Suprapubic skin (tissue), 4 donors: ENCODE measurements at regions not wholly inside any gene's neighbourhood (a gene's known extent, or its start where the extent isn't known, plus 50 kb on each side); places are given as distances from the start of the nearest gene placed in this dataset.
"Not testable (repeated sequence)": the region's sequence is repeated elsewhere in the genome, so short reads cannot be mapped to it uniquely, and the experiment has no call there.

Experiments used
- DNase-seq, 2 donors: peaks; one replicate each; pipeline ENCODE4 v3.0.0-alpha.2; 2019; ENCODE audit warnings: low spot score in 2 of 2
- H3K27ac ChIP-seq: fragments of 200-600 bp; sonication (generic); one replicate; pipeline ENCODE4 v1.5.1; 2019
- H3K27me3 ChIP-seq: fragments of 200-600 bp; sonication (generic); one replicate; pipeline ENCODE4 v1.5.1; 2019
- H3K36me3 ChIP-seq: fragments of 200-600 bp; sonication (generic); one replicate; pipeline ENCODE4 v1.5.1; 2019
- H3K4me1 ChIP-seq: fragments of 200-600 bp; sonication (generic); one replicate; pipeline ENCODE4 v1.5.1; 2019
- H3K4me3 ChIP-seq: fragments of 200-600 bp; sonication (generic); one replicate; pipeline ENCODE4 v1.5.1; 2019; ENCODE audit warnings: mild to moderate bottlenecking
- H3K9me3 ChIP-seq: fragments of 200-600 bp; sonication (generic); one replicate; pipeline ENCODE4 v1.5.1; 2019
- CTCF ChIP-seq, 2 donors: fragments of 200-600 bp in 1 of 2; fragments of 450-650 bp in 1 of 2; sonication (generic) in 1 of 2; IDR thresholded peaks; one replicate each; pipeline ENCODE4 v1.5.1; 2016 to 2019; ENCODE audit warnings: antibody characterized with exemption in 2 of 2, mild to moderate bottlenecking in 1 of 2, moderate library complexity in 1 of 2
- EP300 ChIP-seq: sonication (generic); formaldehyde crosslinking; IDR thresholded peaks from one replicate; pipeline ENCODE4 v1.6.1; 2017; ENCODE audit warnings: antibody characterized with exemption
- POLR2A ChIP-seq, 2 donors: fragments of 450-650 bp; IDR thresholded peaks; one replicate each; pipeline ENCODE4 v1.6.1; 2017; ENCODE audit warnings: antibody characterized with exemption in 2 of 2, mild to moderate bottlenecking in 2 of 2, moderate library complexity in 2 of 2
- POLR2AphosphoS5 ChIP-seq, 3 donors: sonication (generic); formaldehyde crosslinking; IDR thresholded peaks; one replicate each; pipeline ENCODE4 v1.6.1; 2017; ENCODE audit warnings: antibody characterized with exemption in 3 of 3
- WGBS: methylation state at CpG from one replicate; pipeline ENCODE4 v1.1.5; 2018; 5-methylcytosine and 5-hydroxymethylcytosine counted together

- Histone ChIP-seq H3K36me3 (no peaks in the 10 kb centered on the region), H3K27me3 (no peaks in the 10 kb centered on the region), H3K4me3 (no peak overlapping the region), H3K27ac (no peak overlapping the region), H3K9me3 (no peaks in the 10 kb centered on the region), H3K4me1 (peaks cover 3% of the 10 kb centered on the region)
- no peak for TF ChIP-seq POLR2AphosphoS5 (IDR thresholded peaks at IDR 0.05)
- no peak for TF ChIP-seq POLR2A (IDR thresholded peaks at IDR 0.05)
- no peak for TF ChIP-seq EP300
- no peak for TF ChIP-seq CTCF (IDR thresholded peaks at IDR 0.05)
- WGBS, result 75% methylated on average over 2 of the region's 2 CpGs
- no peak for DNase-seq
Observed at GRCh38 chr10:120793088-120793487, 58.1 kb upstream of the WDR11 start.

GRCh38 chr10:120794390-120794789 lies 56.8 kb upstream of the WDR11 start:
- H3K4me1 ChIP-seq, result peaks cover 3% of the 10 kb centered on the region
- no peaks in the 10 kb centered on the region for H3K9me3 ChIP-seq
- DNase-seq, result no peak
- TF ChIP-seq CTCF (IDR thresholded peaks at IDR 0.05), result no peak
- no peak for TF ChIP-seq POLR2A (IDR thresholded peaks at IDR 0.05)
- no peak for TF ChIP-seq POLR2AphosphoS5 (IDR thresholded peaks at IDR 0.05)
- no peak for TF ChIP-seq EP300
- H3K36me3 ChIP-seq, result no peaks in the 10 kb centered on the region
- H3K27ac ChIP-seq, result no peak overlapping the region
- 78% methylated on average over 4 of the region's 4 CpGs for WGBS
- H3K27me3 ChIP-seq, result no peaks in the 10 kb centered on the region
- no peak overlapping the region for H3K4me3 ChIP-seq

- not testable (repeated sequence) for H3K4me1 ChIP-seq, DNase-seq, H3K4me3 ChIP-seq, H3K9me3 ChIP-seq, H3K27ac ChIP-seq, H3K27me3 ChIP-seq, H3K36me3 ChIP-seq
- no CpG with 5 or more reads among the region's 29 CpGs for WGBS
Observed at GRCh38 chr10:120798276-120798675, 52.9 kb upstream of the WDR11 start.

- H3K27me3 ChIP-seq, result no peaks in the 10 kb centered on the region
- no peak for DNase-seq
- H3K27ac ChIP-seq, result no peak overlapping the region
- 62% methylated on average over 2 of the region's 2 CpGs for WGBS
- H3K4me1 ChIP-seq, result no peaks in the 10 kb centered on the region
- no peaks in the 10 kb centered on the region for H3K36me3 ChIP-seq
- H3K9me3 ChIP-seq, result no peaks in the 10 kb centered on the region
- TF ChIP-seq EP300 (no peak), POLR2AphosphoS5 (IDR thresholded peaks at IDR 0.05) (no peak), POLR2A (IDR thresholded peaks at IDR 0.05) (no peak), CTCF (IDR thresholded peaks at IDR 0.05) (no peak)
- H3K4me3 ChIP-seq, result no peak overlapping the region
Observed at GRCh38 chr10:120799849-120800248, 51.3 kb upstream of the WDR11 start.

GRCh38 chr10:120800528-120801323 lies 50.4 kb upstream of the WDR11 start:
- H3K36me3 ChIP-seq, result no peaks in the 10 kb centered on the region
- 70% methylated on average over 3 of the region's 3 CpGs for WGBS
- DNase-seq, result no peak
- H3K9me3 ChIP-seq, result no peaks in the 10 kb centered on the region
- TF ChIP-seq POLR2AphosphoS5 (IDR thresholded peaks at IDR 0.05), result no peak
- no peak for TF ChIP-seq POLR2A (IDR thresholded peaks at IDR 0.05)
- TF ChIP-seq CTCF (IDR thresholded peaks at IDR 0.05), result no peak
- no peak for TF ChIP-seq EP300
- H3K4me1 ChIP-seq, result no peaks in the 10 kb centered on the region
- peaks cover 5% of the 10 kb centered on the region for H3K27me3 ChIP-seq
- no peak overlapping the region for H3K4me3 ChIP-seq
- no peak overlapping the region for H3K27ac ChIP-seq
